ENCODE measurements at regions not wholly inside any gene's neighbourhood (a gene's known extent, or its start where the extent isn't known, plus 50 kb on each side); places are given as distances from the start of the nearest gene placed in this dataset.
"Not testable (repeated sequence)": the region's sequence is repeated elsewhere in the genome, so short reads cannot be mapped to it uniquely, and the experiment has no call there.

- DNase-seq (ENCODE audit: low spot score) = no peak
Measured at GRCh38 chr18:39365836-39366485, 1800.4 kb upstream of the CELF4 start.

- DNase-seq (ENCODE audit: low spot score) = no peak
Measured at GRCh38 chr18:39360072-39360471, 1794.5 kb upstream of the CELF4 start.

DNA sequence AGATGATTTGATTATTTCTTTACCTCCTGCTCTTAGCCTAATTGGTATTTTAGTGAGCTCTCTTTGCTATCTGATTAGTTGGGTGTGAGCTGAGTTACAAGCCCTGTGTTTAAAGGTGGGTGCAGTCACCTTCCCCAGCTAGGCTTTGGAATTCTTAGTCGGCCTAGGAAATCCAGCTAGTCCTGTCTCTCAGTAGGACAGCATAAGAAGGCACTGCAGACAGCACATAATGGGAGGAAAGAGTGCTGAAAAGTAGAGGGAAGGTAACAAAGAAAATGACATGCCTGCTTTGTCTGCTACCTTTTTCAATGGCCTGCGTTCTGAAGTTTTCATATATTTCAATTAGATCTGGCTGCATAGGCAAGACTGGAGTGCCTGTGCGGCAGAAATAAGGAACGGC, 1794.0 kb upstream of the CELF4 start:
- DNase-seq (ENCODE audit: low spot score) = no peak

DNA sequence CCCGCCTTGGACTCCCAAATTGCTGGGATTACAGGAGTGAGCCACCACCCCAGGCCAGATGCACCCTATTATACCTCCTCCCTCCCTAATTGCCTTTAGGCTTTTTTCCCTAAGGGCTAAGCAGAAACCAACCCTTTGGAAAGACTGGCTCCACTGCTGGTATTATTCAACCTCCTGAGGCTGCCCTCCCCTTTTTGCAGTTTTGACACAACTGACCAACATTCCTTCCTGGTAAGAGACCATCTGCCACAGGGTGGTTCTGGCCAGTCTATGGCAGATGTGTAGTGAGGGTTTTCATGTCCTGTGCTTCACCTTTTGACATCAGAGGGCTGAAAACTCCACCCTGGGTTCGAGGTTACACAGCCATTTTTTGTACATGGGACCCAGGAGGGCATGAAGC, 1785.3 kb upstream of the CELF4 start:
- no peak for DNase-seq (ENCODE audit: low spot score)

DNA sequence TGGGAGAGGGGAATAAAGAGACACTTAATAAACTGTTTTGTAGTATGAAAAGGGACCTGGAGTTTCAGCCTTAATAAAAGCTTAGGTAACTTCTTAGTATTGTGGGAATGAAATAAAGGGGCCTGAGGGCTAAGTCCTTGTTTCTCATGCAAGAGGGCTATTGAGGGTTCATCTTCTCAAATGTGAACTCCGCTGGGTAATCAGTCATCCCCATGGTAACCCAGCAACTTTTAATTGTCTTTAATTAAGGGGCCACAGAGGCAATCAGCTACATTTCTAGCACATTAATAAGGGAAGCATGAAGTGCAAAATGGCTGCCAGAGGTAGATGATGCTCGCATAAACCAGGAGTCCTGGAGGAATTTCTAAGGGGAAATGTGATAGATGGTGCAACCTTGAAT, 1784.2 kb upstream of the CELF4 start:
- DNase-seq (ENCODE audit: low spot score) = no peak

GRCh38 chr18:39348757-39349156, 1783.2 kb upstream of the CELF4 start:
- no peak for DNase-seq (ENCODE audit: low spot score)

GRCh38 chr18:39347701-39348100, 1782.1 kb upstream of the CELF4 start:
- no peak for DNase-seq (ENCODE audit: low spot score)

DNA sequence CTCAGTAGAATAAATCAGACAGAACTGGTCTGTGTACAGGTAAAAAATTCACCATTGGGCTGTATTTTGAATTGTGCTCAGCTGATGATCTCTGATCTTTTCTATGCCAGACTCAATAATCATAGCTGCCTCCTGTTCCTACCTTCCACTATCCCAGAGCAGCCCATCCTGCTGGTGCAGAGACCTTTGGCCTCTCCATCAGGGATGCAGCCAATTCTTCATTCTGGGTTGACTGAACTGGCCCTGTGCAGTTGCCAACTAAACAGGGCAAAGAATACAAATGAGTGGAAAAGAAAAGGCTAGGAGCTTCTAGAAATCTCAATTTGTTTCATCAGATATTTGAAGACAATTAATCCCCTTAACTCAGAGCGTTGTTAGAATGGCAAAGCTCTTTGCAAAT, 1781.3 kb upstream of the CELF4 start:
- DNase-seq (ENCODE audit: low spot score) = no peak

DNA sequence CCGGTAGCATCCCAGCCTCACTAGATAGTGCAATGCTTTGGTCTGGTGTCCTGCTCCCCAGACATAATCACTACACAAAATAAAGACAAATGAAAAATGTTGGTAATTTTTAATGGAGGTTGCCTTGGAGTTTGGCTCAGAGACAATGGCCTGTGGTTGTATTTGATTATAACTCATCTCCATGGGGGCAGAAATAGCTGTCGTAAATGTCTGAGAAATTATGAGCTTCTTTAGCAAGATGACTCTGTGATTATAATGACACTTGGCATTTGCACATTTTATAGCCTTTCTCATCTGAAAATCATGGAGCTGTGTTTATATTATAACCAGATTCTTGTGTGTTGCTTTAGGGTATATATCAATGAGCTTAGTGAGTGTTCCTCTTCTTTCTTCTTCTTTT, 1779.7 kb upstream of the CELF4 start:
- no peak for DNase-seq (ENCODE audit: low spot score)

- no peak for DNase-seq (ENCODE audit: low spot score)
Measured at GRCh38 chr18:39344487-39344886, 1778.9 kb upstream of the CELF4 start.

DNA sequence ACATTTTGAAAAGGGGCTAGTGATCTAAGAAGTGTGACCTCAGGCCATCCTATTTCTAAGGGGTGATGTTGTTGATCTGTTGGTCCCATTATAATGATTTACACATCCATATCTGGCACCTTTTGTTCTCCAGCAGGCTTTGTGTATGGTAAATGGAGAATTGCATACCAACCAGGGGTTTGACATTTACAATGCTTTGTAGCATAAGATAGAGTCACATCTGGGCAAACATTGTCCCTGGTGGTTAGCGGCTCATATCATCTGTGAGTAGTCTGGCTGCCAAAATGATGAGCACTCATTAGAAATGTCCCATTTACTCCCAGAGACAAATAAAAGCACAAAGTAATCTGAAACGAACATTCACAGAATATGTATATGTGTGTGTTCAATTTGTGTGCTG, 1775.5 kb upstream of the CELF4 start:
- DNase-seq (ENCODE audit: low spot score) = no peak

DNA sequence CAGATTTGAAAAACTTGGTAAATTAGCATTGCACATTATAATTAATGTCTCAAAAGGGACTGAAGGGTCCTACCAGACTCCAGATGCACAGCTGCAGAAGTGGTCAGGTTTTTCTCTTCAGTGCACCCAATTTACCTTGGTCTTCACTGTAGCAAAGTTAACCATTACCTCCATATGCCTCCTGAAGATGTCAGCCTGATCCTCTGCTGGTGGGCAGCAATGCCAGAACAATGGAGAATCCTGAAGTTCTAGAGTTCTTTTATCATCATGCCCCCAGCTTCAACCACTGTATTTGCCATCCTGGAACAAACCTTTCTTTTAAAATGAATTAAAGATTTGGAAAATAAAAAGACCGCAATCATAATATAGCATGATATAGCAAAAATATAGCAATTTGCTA, 1774.8 kb upstream of the CELF4 start:
- no peak for DNase-seq (ENCODE audit: low spot score)

DNA sequence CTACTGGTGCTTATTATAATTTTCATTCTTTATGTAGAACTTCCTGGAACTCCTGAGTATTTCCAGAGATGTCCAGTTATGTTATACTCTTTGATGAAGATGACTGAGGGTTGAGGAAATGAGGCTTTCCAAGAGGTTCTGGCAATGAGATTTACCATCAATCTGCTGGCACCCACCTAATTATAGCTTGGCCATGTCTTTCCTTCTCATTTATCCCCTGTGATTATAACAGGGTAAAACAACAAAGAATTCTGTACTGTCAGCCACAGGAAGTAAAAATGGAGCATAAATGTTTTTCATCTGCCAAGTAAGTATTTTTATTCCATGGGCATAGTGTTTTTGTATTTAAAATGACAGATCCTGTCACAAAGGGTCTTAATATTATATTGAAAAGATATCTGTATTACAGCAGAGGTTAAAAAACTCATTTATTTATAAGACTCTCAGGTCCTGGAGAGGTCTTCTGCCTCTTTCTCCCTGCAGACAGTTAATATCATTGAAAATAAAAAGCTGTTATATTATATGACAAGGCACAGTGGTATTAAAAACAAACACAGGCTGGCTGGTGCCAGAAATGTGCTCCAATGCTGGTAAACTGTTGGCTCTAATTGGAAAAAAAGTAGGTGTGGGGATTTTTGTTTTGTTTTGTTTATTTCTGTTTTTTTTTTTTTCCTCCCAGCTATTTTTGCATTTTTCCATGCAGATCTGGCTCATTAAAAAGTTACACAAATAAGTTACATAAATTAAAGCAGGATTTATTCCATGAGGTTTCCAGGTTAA, 1764.1 kb upstream of the CELF4 start:
- DNase-seq (ENCODE audit: low spot score) = no peak

GRCh38 chr18:39326772-39327171, 1761.2 kb upstream of the CELF4 start:
- no peak for DNase-seq (ENCODE audit: low spot score)

- DNase-seq (ENCODE audit: low spot score) = no peak
Measured at GRCh38 chr18:39325973-39326372, 1760.4 kb upstream of the CELF4 start.

- no peak for DNase-seq (ENCODE audit: low spot score)
Measured at GRCh38 chr18:39319141-39319540, 1753.5 kb upstream of the CELF4 start.

GRCh38 chr18:39318462-39318861, 1752.9 kb upstream of the CELF4 start:
- DNase-seq (ENCODE audit: low spot score) = no peak

- DNase-seq (ENCODE audit: low spot score) = no peak
Measured at GRCh38 chr18:39318008-39318407, 1752.4 kb upstream of the CELF4 start.

DNA sequence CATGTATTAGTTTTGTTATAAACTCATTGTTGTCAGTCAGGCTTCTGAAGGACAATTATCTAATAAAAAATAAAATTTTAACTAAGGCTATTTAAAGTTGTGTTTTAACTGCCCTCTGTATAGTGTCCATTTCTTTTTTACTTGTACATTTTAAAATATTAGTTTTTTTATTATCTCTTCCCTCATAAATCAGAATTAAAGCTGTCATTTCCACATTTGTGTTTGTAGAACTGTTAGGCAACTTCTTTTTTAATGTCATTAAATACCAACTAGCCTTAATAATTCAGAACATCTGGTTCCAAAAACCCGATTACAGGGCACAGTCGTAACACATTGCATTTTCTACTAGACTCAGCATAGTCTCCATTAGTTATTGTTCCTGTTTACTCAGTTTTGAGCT, 1749.0 kb upstream of the CELF4 start:
- DNase-seq (ENCODE audit: low spot score) = no peak

DNA sequence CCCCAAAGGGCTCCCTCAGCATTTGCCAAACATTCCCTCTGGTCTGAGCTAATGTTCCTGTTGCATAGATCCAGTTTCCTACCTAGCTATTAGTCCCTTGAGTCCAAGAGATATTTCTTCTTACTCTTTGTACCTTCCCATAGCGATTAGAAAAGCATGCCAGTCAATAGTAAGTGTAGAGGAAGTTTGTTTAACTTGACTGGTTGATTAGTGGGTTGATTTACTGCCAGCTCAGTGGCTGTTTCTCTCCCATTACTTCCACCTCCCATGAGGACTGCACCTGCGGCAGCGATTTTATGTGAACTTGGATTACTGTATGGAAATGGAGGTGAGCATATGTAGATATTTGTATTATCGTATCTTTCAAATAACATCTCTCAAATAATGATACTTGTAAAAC, 1748.4 kb upstream of the CELF4 start:
- DNase-seq (ENCODE audit: low spot score) = no peak

GRCh38 chr18:39311111-39311712, 1745.6 kb upstream of the CELF4 start:
- no peak for DNase-seq (ENCODE audit: low spot score)

- not testable (repeated sequence) for DNase-seq (ENCODE audit: low spot score)
Measured at GRCh38 chr18:39308931-39309521, 1743.4 kb upstream of the CELF4 start.

- no peak for DNase-seq (ENCODE audit: low spot score)
Measured at GRCh38 chr18:39305766-39306165, 1740.2 kb upstream of the CELF4 start.

Data from CD4-positive, alpha-beta T cell treated with Interleukin-15 for 4 hours (primary cell).